ENCODE measurements at regions not wholly inside any gene's neighbourhood (a gene's known extent, or its start where the extent isn't known, plus 50 kb on each side); places are given as distances from the start of the nearest gene placed in this dataset.

DNA sequence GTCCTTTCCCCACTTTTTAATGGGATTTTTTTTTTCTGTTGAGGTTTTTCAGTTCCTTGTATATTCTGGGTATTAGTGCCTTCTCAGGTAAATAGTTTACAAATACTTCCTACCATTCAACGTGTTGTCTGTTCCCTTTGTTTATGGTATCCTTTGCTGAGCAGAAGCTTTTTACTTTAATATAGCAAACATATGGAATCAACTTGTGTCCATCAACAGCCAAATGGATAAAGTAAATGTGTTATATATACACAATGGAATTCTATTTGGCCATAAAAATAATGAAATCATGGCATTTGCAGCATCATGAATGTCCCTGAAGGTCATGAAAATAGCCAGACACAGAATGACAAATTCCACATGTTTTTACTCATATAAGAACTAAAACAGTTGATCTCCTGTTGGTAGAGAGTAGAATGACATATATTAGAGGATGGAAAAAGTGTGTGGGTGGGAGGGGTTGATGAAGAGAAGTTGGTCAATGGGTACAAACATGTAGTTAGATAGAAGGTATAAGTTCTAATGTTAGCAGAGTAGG lies 500.8 kb downstream of the SLITRK6 start:
- no peaks in the 10 kb centered on the region for H3K9me3 ChIP-seq (ENCODE audit: insufficient read depth, low read depth, low read length)
- no peaks in the 10 kb centered on the region for H3K9me2 ChIP-seq (replicated peaks; ENCODE audit: low read depth, low read length)
- no peak overlapping the region for H2AFZ ChIP-seq (ENCODE audit: low read length)
- H3K36me3 ChIP-seq (ENCODE audit: insufficient read depth, low read length) = no peaks in the 10 kb centered on the region
- H3K4me2 ChIP-seq (ENCODE audit: low read depth, low read length, poor library complexity, severe bottlenecking) = no peak overlapping the region
- H3F3A ChIP-seq (ENCODE audit: low read depth) = no peaks in the 10 kb centered on the region
- H3K4me3 ChIP-seq (ENCODE audit: low read length, poor library complexity, severe bottlenecking) = no peak overlapping the region
- H3K4me1 ChIP-seq (ENCODE audit: insufficient read depth, low read length, poor library complexity, severe bottlenecking) = no peaks in the 10 kb centered on the region
- H4K20me1 ChIP-seq (ENCODE audit: insufficient read depth, low read length, poor library complexity, severe bottlenecking) = no peaks in the 10 kb centered on the region
- no peak overlapping the region for H3K9ac ChIP-seq (ENCODE audit: low read depth, low read length, poor library complexity, severe bottlenecking)
- no peak for TF ChIP-seq EZH2phosphoT487 (IDR thresholded peaks at IDR 0.05; ENCODE audit: borderline replicate concordance)
- TF ChIP-seq, protein P1, sequence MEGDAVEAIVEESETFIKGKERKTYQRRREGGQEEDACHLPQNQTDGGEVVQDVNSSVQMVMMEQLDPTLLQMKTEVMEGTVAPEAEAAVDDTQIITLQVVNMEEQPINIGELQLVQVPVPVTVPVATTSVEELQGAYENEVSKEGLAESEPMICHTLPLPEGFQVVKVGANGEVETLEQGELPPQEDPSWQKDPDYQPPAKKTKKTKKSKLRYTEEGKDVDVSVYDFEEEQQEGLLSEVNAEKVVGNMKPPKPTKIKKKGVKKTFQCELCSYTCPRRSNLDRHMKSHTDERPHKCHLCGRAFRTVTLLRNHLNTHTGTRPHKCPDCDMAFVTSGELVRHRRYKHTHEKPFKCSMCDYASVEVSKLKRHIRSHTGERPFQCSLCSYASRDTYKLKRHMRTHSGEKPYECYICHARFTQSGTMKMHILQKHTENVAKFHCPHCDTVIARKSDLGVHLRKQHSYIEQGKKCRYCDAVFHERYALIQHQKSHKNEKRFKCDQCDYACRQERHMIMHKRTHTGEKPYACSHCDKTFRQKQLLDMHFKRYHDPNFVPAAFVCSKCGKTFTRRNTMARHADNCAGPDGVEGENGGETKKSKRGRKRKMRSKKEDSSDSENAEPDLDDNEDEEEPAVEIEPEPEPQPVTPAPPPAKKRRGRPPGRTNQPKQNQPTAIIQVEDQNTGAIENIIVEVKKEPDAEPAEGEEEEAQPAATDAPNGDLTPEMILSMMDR (conservative IDR thresholded peaks at IDR 0.05; ENCODE audit: low read length) = no peak
- no peaks in the 10 kb centered on the region for H3K79me2 ChIP-seq (ENCODE audit: insufficient read depth, low read length)
- no peaks in the 10 kb centered on the region for H3K27me3 ChIP-seq (ENCODE audit: insufficient read depth, low read length, poor library complexity, severe bottlenecking)

GRCh38 chr13:85288698-85289097 lies 510.5 kb downstream of the SLITRK6 start:
- Histone ChIP-seq H3K27me3 (ENCODE audit: insufficient read depth, low read length, poor library complexity, severe bottlenecking) (no peaks in the 10 kb centered on the region), H3F3A (ENCODE audit: low read depth) (no peaks in the 10 kb centered on the region), H3K4me1 (ENCODE audit: insufficient read depth, low read length, poor library complexity, severe bottlenecking) (no peaks in the 10 kb centered on the region), H3K4me2 (ENCODE audit: low read depth, low read length, poor library complexity, severe bottlenecking) (no peak overlapping the region), H3K4me3 (ENCODE audit: low read length, poor library complexity, severe bottlenecking) (no peak overlapping the region), H3K9me2 (replicated peaks; ENCODE audit: low read depth, low read length) (no peaks in the 10 kb centered on the region), H2AFZ (ENCODE audit: low read length) (no peak overlapping the region), H4K20me1 (ENCODE audit: insufficient read depth, low read length, poor library complexity, severe bottlenecking) (no peaks in the 10 kb centered on the region), H3K79me2 (ENCODE audit: insufficient read depth, low read length) (no peaks in the 10 kb centered on the region), H3K9ac (ENCODE audit: low read depth, low read length, poor library complexity, severe bottlenecking) (no peak overlapping the region), H3K9me3 (ENCODE audit: insufficient read depth, low read depth, low read length) (no peaks in the 10 kb centered on the region), H3K36me3 (ENCODE audit: insufficient read depth, low read length) (no peaks in the 10 kb centered on the region)
- TF ChIP-seq, protein P1 (conservative IDR thresholded peaks at IDR 0.05; ENCODE audit: low read length) = no peak
- TF ChIP-seq EZH2phosphoT487 (IDR thresholded peaks at IDR 0.05; ENCODE audit: borderline replicate concordance) = no peak

- TF ChIP-seq EZH2phosphoT487 (IDR thresholded peaks at IDR 0.05; ENCODE audit: borderline replicate concordance) = no peak
- TF ChIP-seq, protein P1 (conservative IDR thresholded peaks at IDR 0.05; ENCODE audit: low read length) = no peak
- Histone ChIP-seq H3K36me3 (ENCODE audit: insufficient read depth, low read length) (no peaks in the 10 kb centered on the region), H3K27me3 (ENCODE audit: insufficient read depth, low read length, poor library complexity, severe bottlenecking) (no peaks in the 10 kb centered on the region), H3K4me3 (ENCODE audit: low read length, poor library complexity, severe bottlenecking) (no peak overlapping the region), H3K9me3 (ENCODE audit: insufficient read depth, low read depth, low read length) (no peaks in the 10 kb centered on the region), H2AFZ (ENCODE audit: low read length) (peak overlapping the region; percentile 39; the same call in 1 of the 2 replicates), H3K9me2 (replicated peaks; ENCODE audit: low read depth, low read length) (no peaks in the 10 kb centered on the region), H3K4me1 (ENCODE audit: insufficient read depth, low read length, poor library complexity, severe bottlenecking) (no peaks in the 10 kb centered on the region), H3K4me2 (ENCODE audit: low read depth, low read length, poor library complexity, severe bottlenecking) (no peak overlapping the region), H4K20me1 (ENCODE audit: insufficient read depth, low read length, poor library complexity, severe bottlenecking) (no peaks in the 10 kb centered on the region), H3K79me2 (ENCODE audit: insufficient read depth, low read length) (no peaks in the 10 kb centered on the region), H3F3A (ENCODE audit: low read depth) (no peaks in the 10 kb centered on the region), H3K9ac (ENCODE audit: low read depth, low read length, poor library complexity, severe bottlenecking) (no peak overlapping the region)
These were observed 511.7 kb downstream of the SLITRK6 start for GRCh38 chr13:85287528-85287927.
